ENCODE measurements at regions not wholly inside any gene's neighbourhood (a gene's known extent, or its start where the extent isn't known, plus 50 kb on each side); places are given as distances from the start of the nearest gene placed in this dataset.

- no peaks in the 10 kb centered on the region; the same call in 2 of the 3 replicates for H3K36me3 Mint-ChIP-seq (ENCODE audit: low read depth)
- 0 out of 2 replicates have a peak, but pooled peaks cover 12% of the 10 kb centered on the region for H3K9me2 ChIP-seq (ENCODE audit: insufficient read depth)
- peaks cover 11% of the 10 kb centered on the region for H3K27me3 Mint-ChIP-seq (ENCODE audit: insufficient read depth, low read depth, poor library complexity)
- no peak overlapping the region for H3K27ac Mint-ChIP-seq
- DNase-seq (ENCODE audit: low spot score) (no peak), ATAC-seq (no peak)
- no peaks in the 10 kb centered on the region for H4K20me1 ChIP-seq (replicated peaks; ENCODE audit: insufficient read depth)
- no peaks in the 10 kb centered on the region for H3K36me3 ChIP-seq (ENCODE audit: insufficient read depth)
- H2AFZ ChIP-seq, result no peak overlapping the region
- H3K4me3 ChIP-seq, result no peak overlapping the region
- peaks cover 25% of the 10 kb centered on the region for H3K4me1 Mint-ChIP-seq
- H3K4me1 ChIP-seq (ENCODE audit: insufficient read depth), result peaks cover 11% of the 10 kb centered on the region; the same call in 1 of the 2 replicates
- no peaks in the 10 kb centered on the region for H3F3A ChIP-seq (replicated peaks; ENCODE audit: low read depth)
- H3K27me3 ChIP-seq (ENCODE audit: insufficient read depth), result no peaks in the 10 kb centered on the region
- H3K27ac ChIP-seq (ENCODE audit: low read depth), result no peak overlapping the region
- H3K4me3 Mint-ChIP-seq, result no peak overlapping the region
- no peak for TF ChIP-seq NANOG (IDR thresholded peaks at IDR 0.05; ENCODE audit: borderline replicate concordance)
- TF ChIP-seq STAT1 (IDR thresholded peaks at IDR 0.05; ENCODE audit: unreplicated experiment), result no peak
- no peak for TF ChIP-seq ZNF331 (CRISPR knock-in tag; IDR thresholded peaks at IDR 0.05; ENCODE audit: low read depth)
- no peak for TF ChIP-seq EZH2phosphoT487 (IDR thresholded peaks at IDR 0.05; ENCODE audit: unreplicated experiment)
- TF ChIP-seq CTCF (conservative IDR thresholded peaks at IDR 0.05; ENCODE audit: low read depth in 2 of 2), result no peak
- no peak for TF ChIP-seq EZH2 (IDR thresholded peaks at IDR 0.05; ENCODE audit: low read depth, unreplicated experiment)
- no peak for TF ChIP-seq ETS1 (IDR thresholded peaks at IDR 0.05)
- TF ChIP-seq POLR2AphosphoS5 (IDR thresholded peaks at IDR 0.05; ENCODE audit: low read depth), result no peak
- TF ChIP-seq ZNF462 (CRISPR knock-in tag; IDR thresholded peaks at IDR 0.05), result no peak
- TF ChIP-seq REST (IDR thresholded peaks at IDR 0.05; ENCODE audit: unreplicated experiment), result no peak
- no peak for TF ChIP-seq JUNB (IDR thresholded peaks at IDR 0.05; ENCODE audit: unreplicated experiment)
- no peak for TF ChIP-seq ZNF114 (CRISPR knock-in tag; IDR thresholded peaks at IDR 0.05)
- no peak overlapping the region for H3K4me2 ChIP-seq
- H3K9me3 Mint-ChIP-seq, result no peaks in the 10 kb centered on the region
- H3K79me2 ChIP-seq (replicated peaks; ENCODE audit: insufficient read depth), result no peaks in the 10 kb centered on the region
These were observed 53.6 kb upstream of the KIRREL3 start for GRCh38 chr11:127054153-127054552.

Data from GM23338 (cell line).